ENCODE measurements at regions not wholly inside any gene's neighbourhood (a gene's known extent, or its start where the extent isn't known, plus 50 kb on each side); places are given as distances from the start of the nearest gene placed in this dataset.

- Histone ChIP-seq H3K36me3 (ENCODE audit: insufficient read depth, insufficient read length, low read length) (no peaks in the 10 kb centered on the region), H3K4me1 (ENCODE audit: insufficient read depth, insufficient read length) (no peaks in the 10 kb centered on the region), H3K9ac (ENCODE audit: insufficient read length, low read depth) (no peak overlapping the region), H3K9me3 (ENCODE audit: insufficient read depth, low read length) (no peaks in the 10 kb centered on the region), H3K27me3 (ENCODE audit: insufficient read depth, insufficient read length) (no peaks in the 10 kb centered on the region), H3K4me3 (ENCODE audit: insufficient read length, low read depth) (no peak overlapping the region)
- TF ChIP-seq ZNF274 (IDR thresholded peaks at IDR 0.05; ENCODE audit: low read depth, low read length) = no peak
- TF ChIP-seq YY1 (IDR thresholded peaks at IDR 0.05; ENCODE audit: insufficient read depth, insufficient read length) = no peak
- TF ChIP-seq SUZ12 (IDR thresholded peaks at IDR 0.05; ENCODE audit: extremely low read depth, insufficient read depth, insufficient read length) = no peak
- no peak for DNase-seq (ENCODE audit: low read depth, low spot score)
Observed at GRCh38 chr11:26790738-26791137, 68.9 kb upstream of the SLC5A12 start.

- Histone ChIP-seq H3K4me3 (ENCODE audit: insufficient read length, low read depth) (no peak overlapping the region), H3K9ac (ENCODE audit: insufficient read length, low read depth) (no peak overlapping the region), H3K36me3 (ENCODE audit: insufficient read depth, insufficient read length, low read length) (no peaks in the 10 kb centered on the region), H3K4me1 (ENCODE audit: insufficient read depth, insufficient read length) (no peaks in the 10 kb centered on the region), H3K27me3 (ENCODE audit: insufficient read depth, insufficient read length) (no peaks in the 10 kb centered on the region), H3K9me3 (ENCODE audit: insufficient read depth, low read length) (no peaks in the 10 kb centered on the region)
- no peak for TF ChIP-seq ZNF274 (IDR thresholded peaks at IDR 0.05; ENCODE audit: low read depth, low read length)
- no peak for TF ChIP-seq SUZ12 (IDR thresholded peaks at IDR 0.05; ENCODE audit: extremely low read depth, insufficient read depth, insufficient read length)
- TF ChIP-seq YY1 (IDR thresholded peaks at IDR 0.05; ENCODE audit: insufficient read depth, insufficient read length) = no peak
- DNase-seq (ENCODE audit: low read depth, low spot score) = no peak
Observed at GRCh38 chr11:26792941-26793340, 71.1 kb upstream of the SLC5A12 start.

DNA sequence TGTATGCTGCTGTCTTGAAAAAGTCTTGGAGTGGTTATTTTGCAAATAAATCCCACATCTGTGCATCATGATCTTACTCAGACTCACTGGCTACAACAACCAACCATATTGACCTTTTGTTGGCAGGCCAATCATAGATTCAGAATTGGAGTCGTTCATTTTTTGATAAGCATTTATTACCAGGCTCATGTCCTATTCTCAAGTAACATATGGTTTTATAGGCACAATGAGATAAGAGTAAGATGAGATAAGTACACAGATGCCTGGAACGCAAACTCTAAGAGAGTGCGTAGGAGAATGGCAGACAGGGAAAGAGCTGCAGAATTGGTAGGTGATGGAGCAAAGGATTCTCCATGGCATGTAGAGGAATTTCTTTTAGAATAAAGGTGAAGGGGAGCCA is 71.6 kb upstream of the SLC5A12 start:
- H3K27me3 ChIP-seq (ENCODE audit: insufficient read depth, insufficient read length) = no peaks in the 10 kb centered on the region
- no peak overlapping the region for H3K9ac ChIP-seq (ENCODE audit: insufficient read length, low read depth)
- H3K9me3 ChIP-seq (ENCODE audit: insufficient read depth, low read length) = no peaks in the 10 kb centered on the region
- no peak for DNase-seq (ENCODE audit: low read depth, low spot score)
- no peaks in the 10 kb centered on the region for H3K36me3 ChIP-seq (ENCODE audit: insufficient read depth, insufficient read length, low read length)
- no peaks in the 10 kb centered on the region for H3K4me1 ChIP-seq (ENCODE audit: insufficient read depth, insufficient read length)
- TF ChIP-seq YY1 (IDR thresholded peaks at IDR 0.05; ENCODE audit: insufficient read depth, insufficient read length) (no peak), ZNF274 (IDR thresholded peaks at IDR 0.05; ENCODE audit: low read depth, low read length) (no peak)
- no peak overlapping the region for H3K4me3 ChIP-seq (ENCODE audit: insufficient read length, low read depth)

DNA sequence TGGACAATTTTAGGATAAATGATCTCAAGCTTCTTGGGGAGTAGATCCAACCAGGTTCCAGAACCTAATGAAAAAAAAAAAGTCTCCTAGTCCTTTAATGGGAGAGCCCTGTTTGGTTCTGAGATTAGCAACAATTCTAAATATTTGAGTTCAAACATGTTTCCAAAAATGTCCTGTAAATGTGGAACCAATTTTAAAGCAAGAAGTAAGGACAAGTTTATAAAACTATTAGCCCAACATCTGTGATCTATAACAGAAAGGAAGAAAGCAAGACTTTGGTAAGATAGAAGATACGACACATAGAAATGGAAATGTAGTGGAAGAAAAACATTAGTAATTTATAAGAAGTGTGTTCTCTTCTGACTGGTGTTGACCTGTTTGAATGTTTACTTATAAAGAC is 79.7 kb upstream of the SLC5A12 start:
- Histone ChIP-seq H3K36me3 (ENCODE audit: insufficient read depth, insufficient read length, low read length) (no peaks in the 10 kb centered on the region), H3K4me3 (ENCODE audit: insufficient read length, low read depth) (no peak overlapping the region), H3K4me1 (ENCODE audit: insufficient read depth, insufficient read length) (no peaks in the 10 kb centered on the region), H3K27me3 (ENCODE audit: insufficient read depth, insufficient read length) (no peaks in the 10 kb centered on the region), H3K9ac (ENCODE audit: insufficient read length, low read depth) (no peak overlapping the region), H3K9me3 (ENCODE audit: insufficient read depth, low read length) (no peaks in the 10 kb centered on the region)
- TF ChIP-seq YY1 (IDR thresholded peaks at IDR 0.05; ENCODE audit: insufficient read depth, insufficient read length) (no peak), ZNF274 (IDR thresholded peaks at IDR 0.05; ENCODE audit: low read depth, low read length) (no peak), SUZ12 (IDR thresholded peaks at IDR 0.05; ENCODE audit: extremely low read depth, insufficient read depth, insufficient read length) (no peak)
- DNase-seq (ENCODE audit: low read depth, low spot score) = no peak

- H3K4me3 ChIP-seq (ENCODE audit: insufficient read length, low read depth) = no peak overlapping the region
- no peak overlapping the region for H3K9ac ChIP-seq (ENCODE audit: insufficient read length, low read depth)
- no peaks in the 10 kb centered on the region for H3K36me3 ChIP-seq (ENCODE audit: insufficient read depth, insufficient read length, low read length)
- TF ChIP-seq SUZ12 (IDR thresholded peaks at IDR 0.05; ENCODE audit: extremely low read depth, insufficient read depth, insufficient read length) (no peak), ZNF274 (IDR thresholded peaks at IDR 0.05; ENCODE audit: low read depth, low read length) (no peak), YY1 (IDR thresholded peaks at IDR 0.05; ENCODE audit: insufficient read depth, insufficient read length) (no peak)
- DNase-seq (ENCODE audit: low read depth, low spot score) = no peak
- H3K4me1 ChIP-seq (ENCODE audit: insufficient read depth, insufficient read length) = no peaks in the 10 kb centered on the region
- no peaks in the 10 kb centered on the region for H3K9me3 ChIP-seq (ENCODE audit: insufficient read depth, low read length)
- no peaks in the 10 kb centered on the region for H3K27me3 ChIP-seq (ENCODE audit: insufficient read depth, insufficient read length)
Observed at GRCh38 chr11:26805001-26805400, 83.1 kb upstream of the SLC5A12 start.

GRCh38 chr11:26806219-26806618 is 84.4 kb upstream of the SLC5A12 start:
- TF ChIP-seq YY1 (IDR thresholded peaks at IDR 0.05; ENCODE audit: insufficient read depth, insufficient read length) = no peak
- TF ChIP-seq ZNF274 (IDR thresholded peaks at IDR 0.05; ENCODE audit: low read depth, low read length) = no peak
- TF ChIP-seq SUZ12 (IDR thresholded peaks at IDR 0.05; ENCODE audit: extremely low read depth, insufficient read depth, insufficient read length) = no peak
- H3K4me1 ChIP-seq (ENCODE audit: insufficient read depth, insufficient read length) = no peaks in the 10 kb centered on the region
- H3K4me3 ChIP-seq (ENCODE audit: insufficient read length, low read depth) = no peak overlapping the region
- no peak for DNase-seq (ENCODE audit: low read depth, low spot score)
- no peaks in the 10 kb centered on the region for H3K36me3 ChIP-seq (ENCODE audit: insufficient read depth, insufficient read length, low read length)
- no peaks in the 10 kb centered on the region for H3K27me3 ChIP-seq (ENCODE audit: insufficient read depth, insufficient read length)
- no peak overlapping the region for H3K9ac ChIP-seq (ENCODE audit: insufficient read length, low read depth)
- no peaks in the 10 kb centered on the region for H3K9me3 ChIP-seq (ENCODE audit: insufficient read depth, low read length)

DNA sequence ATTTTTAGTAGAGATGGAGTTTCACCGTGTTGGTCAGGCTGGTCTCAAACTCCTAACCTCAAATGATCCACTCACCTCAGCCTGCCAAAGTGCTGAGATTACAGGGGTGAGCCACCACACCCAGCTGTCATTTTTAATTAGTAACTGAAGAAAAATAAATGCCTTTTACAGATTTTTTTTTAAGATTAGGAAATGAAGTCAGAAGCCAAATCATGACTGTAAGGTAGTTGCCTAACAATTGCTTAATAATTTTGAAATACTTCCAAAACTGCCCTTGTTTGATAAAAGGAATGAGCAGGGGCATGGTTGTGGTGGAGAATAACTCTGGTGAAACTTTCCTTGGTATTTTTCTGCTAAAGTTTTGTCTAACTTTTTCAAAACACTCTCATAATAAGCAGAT is 98.9 kb upstream of the SLC5A12 start:
- Histone ChIP-seq H3K27me3 (ENCODE audit: insufficient read depth, insufficient read length) (no peaks in the 10 kb centered on the region), H3K4me3 (ENCODE audit: insufficient read length, low read depth) (no peak overlapping the region), H3K9ac (ENCODE audit: insufficient read length, low read depth) (no peak overlapping the region), H3K4me1 (ENCODE audit: insufficient read depth, insufficient read length) (no peaks in the 10 kb centered on the region), H3K9me3 (ENCODE audit: insufficient read depth, low read length) (peaks cover 33% of the 10 kb centered on the region; the same call in 1 of the 2 replicates), H3K36me3 (ENCODE audit: insufficient read depth, insufficient read length, low read length) (no peaks in the 10 kb centered on the region)
- TF ChIP-seq ZNF274 (IDR thresholded peaks at IDR 0.05; ENCODE audit: low read depth, low read length) (no peak), SUZ12 (IDR thresholded peaks at IDR 0.05; ENCODE audit: extremely low read depth, insufficient read depth, insufficient read length) (no peak), YY1 (IDR thresholded peaks at IDR 0.05; ENCODE audit: insufficient read depth, insufficient read length) (no peak)
- DNase-seq (ENCODE audit: low read depth, low spot score) = no peak

GRCh38 chr11:26823963-26824362 is 102.1 kb upstream of the SLC5A12 start:
- H3K9me3 ChIP-seq (ENCODE audit: insufficient read depth, low read length) = peaks cover 33% of the 10 kb centered on the region; the same call in 1 of the 2 replicates
- H3K4me3 ChIP-seq (ENCODE audit: insufficient read length, low read depth) = no peak overlapping the region
- no peak overlapping the region for H3K9ac ChIP-seq (ENCODE audit: insufficient read length, low read depth)
- TF ChIP-seq SUZ12 (IDR thresholded peaks at IDR 0.05; ENCODE audit: extremely low read depth, insufficient read depth, insufficient read length) (no peak), YY1 (IDR thresholded peaks at IDR 0.05; ENCODE audit: insufficient read depth, insufficient read length) (no peak), ZNF274 (IDR thresholded peaks at IDR 0.05; ENCODE audit: low read depth, low read length) (no peak)
- no peaks in the 10 kb centered on the region for H3K27me3 ChIP-seq (ENCODE audit: insufficient read depth, insufficient read length)
- no peaks in the 10 kb centered on the region for H3K4me1 ChIP-seq (ENCODE audit: insufficient read depth, insufficient read length)
- no peaks in the 10 kb centered on the region for H3K36me3 ChIP-seq (ENCODE audit: insufficient read depth, insufficient read length, low read length)
- no peak for DNase-seq (ENCODE audit: low read depth, low spot score)

All from NT2/D1 (cell line).